IMR-90 (cell line): ENCODE measurements at regions not wholly inside any gene's neighbourhood (a gene's known extent, or its start where the extent isn't known, plus 50 kb on each side); places are given as distances from the start of the nearest gene placed in this dataset.

Source experiments
- BHLHE40 ChIP-seq: fragments of 150-350 bp; IDR thresholded peaks from 2 replicates; pipeline ENCODE4 v1.6.1; 2016; ENCODE audit warnings: mild to moderate bottlenecking, low read depth, low read length
- CEBPB ChIP-seq: IDR thresholded peaks from 2 replicates; pipeline ENCODE4 v1.6.1; 2012; ENCODE audit warnings: low read depth, low read length, improper control_type of control experiment
- CTCF ChIP-seq: conservative IDR thresholded peaks from 2 replicates; pipeline ENCODE4 v1.5.1; 2012; ENCODE audit warnings: mild to moderate bottlenecking, low read depth, low read length, improper control_type of control experiment
- ELK1 ChIP-seq: fragments of 150-350 bp; IDR thresholded peaks from 2 replicates; pipeline ENCODE4 v1.6.1; 2016; ENCODE audit warnings: low read depth, mild to moderate bottlenecking, low read length, moderate library complexity, borderline replicate concordance
- MXI1 ChIP-seq: IDR thresholded peaks from 2 replicates; pipeline ENCODE4 v1.6.1; 2012; ENCODE audit warnings: low read depth, mild to moderate bottlenecking, low read length, moderate library complexity, borderline replicate concordance
- NFE2L2 ChIP-seq: fragments of 150-350 bp; IDR thresholded peaks from 2 replicates; pipeline ENCODE4 v1.6.1; 2016; ENCODE audit warnings: low read depth, mild to moderate bottlenecking, low read length
- POLR2A ChIP-seq: IDR thresholded peaks from 2 replicates; pipeline ENCODE4 v1.6.1; 2012; ENCODE audit warnings: mild to moderate bottlenecking, low read depth, low read length
- RAD21 ChIP-seq: IDR thresholded peaks from 2 replicates; pipeline ENCODE4 v1.6.1; 2012; ENCODE audit warnings: low read length, improper control_type of control experiment
- TF ChIP-seq, protein P1 (sequence below): fragments of 150-350 bp; IDR thresholded peaks from 2 replicates; pipeline ENCODE4 v1.6.1; 2017; ENCODE audit warnings: mild to moderate bottlenecking, antibody characterized with exemption, low read length, low read depth

- TF ChIP-seq CTCF: no peak
- no peak for TF ChIP-seq NFE2L2
- TF ChIP-seq RAD21: no peak
- TF ChIP-seq CEBPB: no peak
- no peak for TF ChIP-seq POLR2A
- TF ChIP-seq, protein P1, sequence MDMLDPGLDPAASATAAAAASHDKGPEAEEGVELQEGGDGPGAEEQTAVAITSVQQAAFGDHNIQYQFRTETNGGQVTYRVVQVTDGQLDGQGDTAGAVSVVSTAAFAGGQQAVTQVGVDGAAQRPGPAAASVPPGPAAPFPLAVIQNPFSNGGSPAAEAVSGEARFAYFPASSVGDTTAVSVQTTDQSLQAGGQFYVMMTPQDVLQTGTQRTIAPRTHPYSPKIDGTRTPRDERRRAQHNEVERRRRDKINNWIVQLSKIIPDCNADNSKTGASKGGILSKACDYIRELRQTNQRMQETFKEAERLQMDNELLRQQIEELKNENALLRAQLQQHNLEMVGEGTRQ: no peak
- TF ChIP-seq MXI1: no peak
- no peak for TF ChIP-seq ELK1
- no peak for TF ChIP-seq BHLHE40
These were observed 133.6 kb downstream of the TMEM121 start for GRCh38 chr14:105659935-105660527.
